ENCODE measurements at regions not wholly inside any gene's neighbourhood (a gene's known extent, or its start where the extent isn't known, plus 50 kb on each side); places are given as distances from the start of the nearest gene placed in this dataset.

DNA sequence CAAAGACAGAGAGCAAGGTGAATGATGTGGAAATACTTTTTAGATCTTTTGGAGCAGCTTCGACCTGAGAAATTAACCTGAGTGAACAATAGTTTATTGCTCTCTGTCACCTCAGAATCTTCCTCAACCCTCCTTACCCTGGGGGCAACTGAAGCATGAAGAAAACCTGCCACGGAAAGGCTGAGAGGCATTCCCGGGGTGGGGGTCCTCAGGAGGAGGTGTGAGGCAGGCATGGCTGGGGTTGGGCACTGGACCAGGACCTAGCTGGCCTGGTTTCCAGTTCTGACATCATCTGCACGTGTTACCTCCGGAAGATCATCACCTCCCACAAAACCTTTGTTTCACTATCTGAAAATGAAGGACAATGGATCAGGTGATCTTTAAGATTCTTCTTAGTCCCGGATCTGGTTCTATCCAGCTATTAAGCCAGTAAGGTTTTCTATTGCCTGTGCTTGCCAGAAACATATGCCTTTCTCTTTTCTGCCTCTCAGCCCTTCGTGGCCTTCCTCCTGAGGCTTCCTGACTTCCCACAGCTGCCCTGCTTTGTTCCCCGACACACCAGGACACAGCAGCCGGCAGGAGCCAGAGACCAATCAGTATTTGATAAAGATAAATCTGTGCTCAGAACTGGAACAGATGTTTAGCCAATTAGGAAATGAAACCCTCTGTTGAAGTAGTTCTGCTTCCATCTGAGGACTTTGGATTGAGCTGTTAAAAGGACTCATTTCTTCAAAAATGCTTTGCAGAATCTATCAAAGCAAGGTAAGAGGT, 232.5 kb downstream of the TDRD15 start:
- TF ChIP-seq, protein P1, sequence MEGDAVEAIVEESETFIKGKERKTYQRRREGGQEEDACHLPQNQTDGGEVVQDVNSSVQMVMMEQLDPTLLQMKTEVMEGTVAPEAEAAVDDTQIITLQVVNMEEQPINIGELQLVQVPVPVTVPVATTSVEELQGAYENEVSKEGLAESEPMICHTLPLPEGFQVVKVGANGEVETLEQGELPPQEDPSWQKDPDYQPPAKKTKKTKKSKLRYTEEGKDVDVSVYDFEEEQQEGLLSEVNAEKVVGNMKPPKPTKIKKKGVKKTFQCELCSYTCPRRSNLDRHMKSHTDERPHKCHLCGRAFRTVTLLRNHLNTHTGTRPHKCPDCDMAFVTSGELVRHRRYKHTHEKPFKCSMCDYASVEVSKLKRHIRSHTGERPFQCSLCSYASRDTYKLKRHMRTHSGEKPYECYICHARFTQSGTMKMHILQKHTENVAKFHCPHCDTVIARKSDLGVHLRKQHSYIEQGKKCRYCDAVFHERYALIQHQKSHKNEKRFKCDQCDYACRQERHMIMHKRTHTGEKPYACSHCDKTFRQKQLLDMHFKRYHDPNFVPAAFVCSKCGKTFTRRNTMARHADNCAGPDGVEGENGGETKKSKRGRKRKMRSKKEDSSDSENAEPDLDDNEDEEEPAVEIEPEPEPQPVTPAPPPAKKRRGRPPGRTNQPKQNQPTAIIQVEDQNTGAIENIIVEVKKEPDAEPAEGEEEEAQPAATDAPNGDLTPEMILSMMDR (conservative IDR thresholded peaks at IDR 0.05 in 1 of 2, IDR thresholded peaks at IDR 0.05 in 1 of 2; ENCODE audit: low read depth in 1 of 2, low read length in 2 of 2), result no peak
- no peak for TF ChIP-seq EZH2 (IDR thresholded peaks at IDR 0.05; ENCODE audit: low read length, missing control alignments)
